Stomach (tissue), 8 donors: ENCODE measurements at regions not wholly inside any gene's neighbourhood (a gene's known extent, or its start where the extent isn't known, plus 50 kb on each side); places are given as distances from the start of the nearest gene placed in this dataset.

ENCODE experiments used
- DNase-seq, 2 donors: peaks; one replicate each; pipeline versions ENCODE4 v3.0.0 to v3.0.0-alpha.2; 2013 to 2019
- H3K27ac ChIP-seq, 5 donors: fragments of 200-600 bp in 4 of 5; sonication (generic) in 4 of 5; one replicate each; pipeline ENCODE4 v1.5.1; 2013 to 2019; ENCODE audit warnings: mild to moderate bottlenecking in 1 of 5, moderate library complexity in 1 of 5
- H3K27me3 ChIP-seq, 3 donors: fragments of 200-600 bp; sonication (generic); one replicate each; pipeline ENCODE4 v1.5.1; 2017 to 2019; ENCODE audit warnings: mixed run types in 1 of 3
- H3K36me3 ChIP-seq, 4 donors: fragments of 200-600 bp; sonication (generic); 1 replicate in 3 of 4; 2 replicates in 1 of 4; pipeline ENCODE4 v1.5.1; 2016 to 2019
- H3K4me1 ChIP-seq, 4 donors: fragments of 200-600 bp; sonication (generic); one replicate each; pipeline ENCODE4 v1.5.1; 2016 to 2019
- H3K4me3 ChIP-seq, 4 donors: fragments of 200-600 bp; sonication (generic) in 3 of 4; one replicate each; pipeline ENCODE4 v1.5.1; 2016 to 2019; ENCODE audit warnings: mild to moderate bottlenecking in 1 of 4
- H3K9me3 ChIP-seq, 4 donors: fragments of 200-600 bp; sonication (generic); one replicate each; pipeline ENCODE4 v1.5.1; 2016 to 2019
- CTCF ChIP-seq, 7 experiments: fragments of 450-650 bp in 4 of 7; fragments of 200-600 bp in 3 of 7; sonication (generic) in 3 of 7; IDR thresholded peaks; one replicate each; pipeline ENCODE4 v1.5.1; 2016 to 2019; ENCODE audit warnings: antibody characterized with exemption in 7 of 7, control low read depth in 2 of 7, mild to moderate bottlenecking in 1 of 7
- EP300 ChIP-seq: sonication (generic); formaldehyde crosslinking; IDR thresholded peaks from one replicate; pipeline ENCODE4 v1.6.1; 2017; ENCODE audit warnings: antibody characterized with exemption
- POLR2A ChIP-seq, 4 donors: fragments of 450-650 bp; IDR thresholded peaks; one replicate each; pipeline ENCODE4 v1.6.1; 2016; ENCODE audit warnings: antibody characterized with exemption in 4 of 4, control low read depth in 2 of 4, mild to moderate bottlenecking in 1 of 4, moderate library complexity in 1 of 4
- POLR2AphosphoS5 ChIP-seq, 3 donors: sonication (generic); formaldehyde crosslinking; IDR thresholded peaks; one replicate each; pipeline ENCODE4 v1.6.1; 2016; ENCODE audit warnings: antibody characterized with exemption in 3 of 3
- WGBS, 5 donors: extraction: QIAGEN DNeasy Blood & Tissue Kit in 3 of 5; methylation state at CpG; one replicate each; pipeline versions ENCODE4 v1.1.5 to v1.1.7; 2013 to 2018; 5-methylcytosine and 5-hydroxymethylcytosine counted together
- intact Hi-C: fragments of 100-400 bp; cut with DNase I; formaldehyde crosslinking; loops from one replicate; pipeline ENCODE4 v1.15.1; 2023; ENCODE audit warnings: low total_unique reads
- donor health status: healthy with polysubstance abuse.
- donor health status: Bipolar disorder and iron deficiency.
- donor health status: healthy.

- Histone ChIP-seq H3K36me3 (no peaks in the 10 kb centered on the region), H3K4me1 (peaks cover 5 to 56% (median 27%) of the 10 kb centered on the region in 4 donors), H3K9me3 (peaks cover 0 to 7% (median 2%) of the 10 kb centered on the region in 4 donors), H3K4me3 (no peak overlapping the region), H3K27me3 (no peaks in the 10 kb centered on the region), H3K27ac (peak overlapping the region in 1 of 5 donors; percentile 7)
- intact Hi-C loops = no loop called here
- WGBS, 5 donors = 78 to 97% (median 95%) methylated on average over 1 of the region's 1 CpG
- DNase-seq = no peak
- TF ChIP-seq CTCF (IDR thresholded peaks at IDR 0.05) (no peak), EP300 (no peak), POLR2A (IDR thresholded peaks at IDR 0.05) (no peak), POLR2AphosphoS5 (IDR thresholded peaks at IDR 0.05) (no peak)
These were observed 206.1 kb downstream of the ZFP36L2 start for GRCh38 chr2:43020296-43020695.

GRCh38 chr2:43019536-43020183 is 206.7 kb downstream of the ZFP36L2 start:
- Histone ChIP-seq H3K9me3 (peaks cover 0 to 7% (median 2%) of the 10 kb centered on the region in 4 donors), H3K27me3 (no peaks in the 10 kb centered on the region), H3K4me3 (no peak overlapping the region), H3K36me3 (no peaks in the 10 kb centered on the region), H3K4me1 (peaks cover 5 to 50% (median 22%) of the 10 kb centered on the region in 4 donors), H3K27ac (peak overlapping the region in 3 of 5 donors; percentile 9 to 68 (median 55))
- WGBS, 5 donors = 86 to 97% (median 95%) methylated on average over 7 of the region's 7 CpGs
- intact Hi-C loops = no loop called here
- no peak for TF ChIP-seq POLR2A (IDR thresholded peaks at IDR 0.05)
- DNase-seq = no peak

GRCh38 chr2:43019025-43019367 is 207.4 kb downstream of the ZFP36L2 start:
- no peaks in the 10 kb centered on the region for H3K36me3 ChIP-seq
- WGBS, 5 donors = 66 to 71% (median 68%) methylated on average over 5 of the region's 5 CpGs
- H3K27ac ChIP-seq = peak overlapping the region in 4 of 5 donors; percentile 30 to 71 (median 62)
- intact Hi-C loops = no loop called here
- TF ChIP-seq POLR2AphosphoS5 (IDR thresholded peaks at IDR 0.05) (no peak), EP300 (no peak), POLR2A (IDR thresholded peaks at IDR 0.05) (no peak), CTCF (IDR thresholded peaks at IDR 0.05) (no peak)
- no peak for DNase-seq
- no peaks in the 10 kb centered on the region for H3K27me3 ChIP-seq
- H3K4me3 ChIP-seq = no peak overlapping the region
- H3K4me1 ChIP-seq = peaks cover under 1 to 48% (median 16%) of the 10 kb centered on the region in 4 donors
- H3K9me3 ChIP-seq = peaks cover 0 to 7% (median 2%) of the 10 kb centered on the region in 4 donors

- H3K4me3 ChIP-seq = no peak overlapping the region
- intact Hi-C loops = no loop called here
- DNase-seq = peak; percentile 72 to 87
- TF ChIP-seq EP300 = peak; percentile 8
- no peak for TF ChIP-seq CTCF (IDR thresholded peaks at IDR 0.05)
- peak; percentile 36 to 82 (median 68) for TF ChIP-seq POLR2AphosphoS5 (IDR thresholded peaks at IDR 0.05)
- no peak for TF ChIP-seq POLR2A (IDR thresholded peaks at IDR 0.05)
- H3K9me3 ChIP-seq = peaks cover 0 to 7% (median 2%) of the 10 kb centered on the region in 4 donors
- H3K36me3 ChIP-seq = no peaks in the 10 kb centered on the region
- H3K4me1 ChIP-seq = peaks cover 0 to 50% (median 15%) of the 10 kb centered on the region in 4 donors
- H3K27ac ChIP-seq = peak overlapping the region in 4 of 5 donors; percentile 30 to 71 (median 62)
- no peaks in the 10 kb centered on the region for H3K27me3 ChIP-seq
- 62 to 79% (median 76%) methylated on average over 11 of the region's 11 CpGs for WGBS, 5 donors
These were observed 208.0 kb downstream of the ZFP36L2 start for GRCh38 chr2:43018179-43019024.
